Type B pancreatic cell (in vitro differentiated cells): ENCODE measurements at regions not wholly inside any gene's neighbourhood (a gene's known extent, or its start where the extent isn't known, plus 50 kb on each side); places are given as distances from the start of the nearest gene placed in this dataset.

Experiments
- DNase-seq: peaks from one replicate; pipeline ENCODE4 v3.0.0; 2021; ENCODE audit warnings: mixed read lengths; ENCODE audit not compliant: unreplicated experiment; ENCODE audit errors: extremely low spot score
- H3K27ac Mint-ChIP-seq: 2 replicates; pipeline ENCODE4 v1.8.0; 2021; ENCODE audit warnings: mild to moderate bottlenecking, mixed read lengths
- H3K27me3 Mint-ChIP-seq: 2 replicates; pipeline ENCODE4 v1.8.0; 2021; ENCODE audit warnings: mixed read lengths
- H3K36me3 Mint-ChIP-seq: 2 replicates; pipeline ENCODE4 v1.8.0; 2021; ENCODE audit warnings: mixed read lengths
- H3K4me1 Mint-ChIP-seq: one replicate; pipeline ENCODE4 v1.8.0; 2021; ENCODE audit warnings: mixed read lengths; ENCODE audit not compliant: unreplicated experiment
- H3K4me3 Mint-ChIP-seq: 2 replicates; pipeline ENCODE4 v1.8.0; 2021; ENCODE audit warnings: mild to moderate bottlenecking, mixed read lengths
- H3K9me3 Mint-ChIP-seq: 2 replicates; pipeline ENCODE4 v1.8.0; 2021; ENCODE audit warnings: mixed read lengths
- TF ChIP-seq, protein P1 (sequence below): fragments of 200-600 bp; sonication (generic); conservative IDR thresholded peaks from 2 replicates; pipeline ENCODE4 v1.5.0; 2021; ENCODE audit warnings: antibody characterized with exemption, mild to moderate bottlenecking

DNA sequence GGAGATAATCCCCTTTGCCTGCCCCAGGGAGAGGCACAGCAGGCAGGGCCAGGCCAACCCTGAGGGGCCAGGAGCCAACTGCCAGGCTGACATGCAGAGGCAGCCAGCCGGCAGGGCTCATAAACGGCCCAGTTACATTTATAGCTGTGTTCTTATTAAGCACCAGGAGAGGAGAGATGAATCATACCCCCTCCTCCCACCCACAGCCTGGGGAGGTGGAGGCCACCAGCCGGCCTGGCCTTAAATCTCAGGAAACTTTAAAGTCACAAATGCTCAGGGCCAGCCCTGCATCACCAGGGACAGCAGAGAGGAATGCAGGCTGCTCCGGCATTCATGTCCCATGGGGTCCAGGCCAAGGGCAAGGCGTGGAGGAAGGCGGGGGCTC lies 177.2 kb downstream of the TMEM132E start:
- no peak for DNase-seq
- peaks cover 47% of the 10 kb centered on the region for H3K27me3 Mint-ChIP-seq

GRCh38 chr17:34755981-34756636 lies 176.7 kb downstream of the TMEM132E start:
- Mint-ChIP-seq H3K27ac (no peak overlapping the region), H3K27me3 (peaks cover 44% of the 10 kb centered on the region), H3K9me3 (no peaks in the 10 kb centered on the region), H3K4me1 (peaks cover 9% of the 10 kb centered on the region), H3K36me3 (no peaks in the 10 kb centered on the region), H3K4me3 (no peak overlapping the region)
- TF ChIP-seq, protein P1, sequence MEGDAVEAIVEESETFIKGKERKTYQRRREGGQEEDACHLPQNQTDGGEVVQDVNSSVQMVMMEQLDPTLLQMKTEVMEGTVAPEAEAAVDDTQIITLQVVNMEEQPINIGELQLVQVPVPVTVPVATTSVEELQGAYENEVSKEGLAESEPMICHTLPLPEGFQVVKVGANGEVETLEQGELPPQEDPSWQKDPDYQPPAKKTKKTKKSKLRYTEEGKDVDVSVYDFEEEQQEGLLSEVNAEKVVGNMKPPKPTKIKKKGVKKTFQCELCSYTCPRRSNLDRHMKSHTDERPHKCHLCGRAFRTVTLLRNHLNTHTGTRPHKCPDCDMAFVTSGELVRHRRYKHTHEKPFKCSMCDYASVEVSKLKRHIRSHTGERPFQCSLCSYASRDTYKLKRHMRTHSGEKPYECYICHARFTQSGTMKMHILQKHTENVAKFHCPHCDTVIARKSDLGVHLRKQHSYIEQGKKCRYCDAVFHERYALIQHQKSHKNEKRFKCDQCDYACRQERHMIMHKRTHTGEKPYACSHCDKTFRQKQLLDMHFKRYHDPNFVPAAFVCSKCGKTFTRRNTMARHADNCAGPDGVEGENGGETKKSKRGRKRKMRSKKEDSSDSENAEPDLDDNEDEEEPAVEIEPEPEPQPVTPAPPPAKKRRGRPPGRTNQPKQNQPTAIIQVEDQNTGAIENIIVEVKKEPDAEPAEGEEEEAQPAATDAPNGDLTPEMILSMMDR = no peak
- DNase-seq = no peak

More for the DNA sequence above, 177.2 kb downstream of the TMEM132E start:
- TF ChIP-seq, protein P1 = no peak
- H3K36me3 Mint-ChIP-seq = no peaks in the 10 kb centered on the region
- H3K4me3 Mint-ChIP-seq = no peak overlapping the region
- no peak overlapping the region for H3K27ac Mint-ChIP-seq
- H3K9me3 Mint-ChIP-seq = no peaks in the 10 kb centered on the region
- peaks cover 9% of the 10 kb centered on the region for H3K4me1 Mint-ChIP-seq

- no peaks in the 10 kb centered on the region for H3K9me3 Mint-ChIP-seq
- no peak overlapping the region for H3K27ac Mint-ChIP-seq
- peaks cover 9% of the 10 kb centered on the region for H3K4me1 Mint-ChIP-seq
- TF ChIP-seq, protein P1 = no peak
- no peak overlapping the region for H3K4me3 Mint-ChIP-seq
- DNase-seq = no peak
- no peaks in the 10 kb centered on the region for H3K36me3 Mint-ChIP-seq
- H3K27me3 Mint-ChIP-seq = peaks cover 44% of the 10 kb centered on the region
These were observed 176.0 kb downstream of the TMEM132E start for GRCh38 chr17:34755371-34755770.

- TF ChIP-seq, protein P1 = no peak
- Mint-ChIP-seq H3K4me1 (peaks cover under 1% of the 10 kb centered on the region), H3K27me3 (peaks cover 45% of the 10 kb centered on the region), H3K36me3 (no peaks in the 10 kb centered on the region), H3K9me3 (peaks cover 4% of the 10 kb centered on the region), H3K27ac (no peak overlapping the region), H3K4me3 (no peak overlapping the region)
- DNase-seq = no peak
These were observed 170.6 kb downstream of the TMEM132E start for GRCh38 chr17:34750004-34750403.

DNA sequence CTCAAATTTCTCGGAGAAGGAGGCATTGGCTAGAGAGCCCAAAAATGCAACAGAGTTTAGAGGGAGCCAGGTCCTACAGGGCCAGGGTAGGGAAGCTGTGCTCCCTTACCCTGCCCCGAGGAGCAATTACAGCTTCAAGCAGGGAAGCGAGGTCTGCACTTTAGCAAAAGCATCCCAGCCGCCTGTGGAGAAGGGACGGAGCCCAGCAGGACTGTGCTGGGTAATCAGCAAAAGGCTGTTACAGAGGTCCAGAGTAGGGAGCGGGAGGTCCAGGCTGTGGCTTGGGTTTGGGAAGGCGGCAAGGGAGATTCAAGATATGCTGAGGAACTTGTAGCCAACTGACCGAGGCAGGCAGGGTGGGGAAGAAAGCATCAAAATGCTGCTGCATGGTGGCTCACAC lies 162.6 kb downstream of the TMEM132E start:
- H3K4me1 Mint-ChIP-seq = no peaks in the 10 kb centered on the region
- DNase-seq = no peak
- H3K4me3 Mint-ChIP-seq = no peak overlapping the region
- TF ChIP-seq, protein P1 = no peak
- H3K27me3 Mint-ChIP-seq = peaks cover 24% of the 10 kb centered on the region
- no peak overlapping the region for H3K27ac Mint-ChIP-seq
- no peaks in the 10 kb centered on the region for H3K36me3 Mint-ChIP-seq
- no peaks in the 10 kb centered on the region for H3K9me3 Mint-ChIP-seq
